ENCODE measurements at regions not wholly inside any gene's neighbourhood (a gene's known extent, or its start where the extent isn't known, plus 50 kb on each side); places are given as distances from the start of the nearest gene placed in this dataset.
"Not testable (repeated sequence)": the region's sequence is repeated elsewhere in the genome, so short reads cannot be mapped to it uniquely, and the experiment has no call there.

GRCh38 chr7:84911077-84911476, 275.8 kb downstream of the SEMA3D start:
- Histone ChIP-seq H3K4me1 (ENCODE audit: control insufficient read depth, insufficient read depth, low read length) (no peaks in the 10 kb centered on the region), H2AFZ (ENCODE audit: control insufficient read depth, low read depth, low read length) (no peak overlapping the region), H4K20me1 (ENCODE audit: control insufficient read depth, insufficient read depth) (no peaks in the 10 kb centered on the region), H3K9ac (ENCODE audit: control insufficient read depth, insufficient read depth, low read length) (no peak overlapping the region), H3K4me2 (ENCODE audit: control insufficient read depth, insufficient read depth) (no peak overlapping the region), H3K36me3 (ENCODE audit: control insufficient read depth in 2 of 2, insufficient read depth in 2 of 2, low read length in 1 of 2) (no peaks in the 10 kb centered on the region), H3K27me3 (replicated peaks in 1 of 2; ENCODE audit: control insufficient read depth in 2 of 2, insufficient read depth in 2 of 2, low read length in 1 of 2) (no peaks in the 10 kb centered on the region), H3K9me3 (replicated peaks; ENCODE audit: control insufficient read depth, insufficient read depth, low read length) (no peaks in the 10 kb centered on the region), H3K4me3 (no peak overlapping the region), H3K27ac (ENCODE audit: control insufficient read depth, insufficient read depth) (no peak overlapping the region), H3K79me2 (ENCODE audit: control insufficient read depth, insufficient read depth, low read length) (no peaks in the 10 kb centered on the region)
- intact Hi-C loops (cut with micrococcal nuclease; ENCODE audit: unreplicated experiment) (no loop called here), in situ Hi-C loops (cut with MboI) (no loop called here)
- RAD21 ChIA-PET (ENCODE audit: unreplicated experiment): interaction anchor here (1.3 kb wide), 1 partner anchor 206 kb away, joined by 3 read pairs; no protein-coding TSS in a partner anchor
- TF ChIP-seq TCF7 (IDR thresholded peaks at IDR 0.05; ENCODE audit: borderline replicate concordance) (no peak), TAF1 (IDR thresholded peaks at IDR 0.05; ENCODE audit: borderline replicate concordance, low read depth, low read length) (no peak), RELA (IDR thresholded peaks at IDR 0.05; ENCODE audit: borderline replicate concordance, partially characterized antibody) (no peak), RFX5 (IDR thresholded peaks at IDR 0.05; ENCODE audit: low read depth, low read length) (no peak), YBX1 (IDR thresholded peaks at IDR 0.05) (no peak), POLR2A (IDR thresholded peaks at IDR 0.05; ENCODE audit: low read depth, low read length) (no peak), RAD21 (IDR thresholded peaks at IDR 0.05; ENCODE audit: insufficient read depth, low read depth, low read length) (no peak), NKRF (conservative IDR thresholded peaks at IDR 0.05) (no peak), TCF3 (IDR thresholded peaks at IDR 0.05; ENCODE audit: borderline replicate concordance, insufficient read depth, low read depth, low read length) (no peak), BCLAF1 (IDR thresholded peaks at IDR 0.05) (no peak), PML (IDR thresholded peaks at IDR 0.05; ENCODE audit: low read length) (no peak), CBX3 (IDR thresholded peaks at IDR 0.05; ENCODE audit: borderline replicate concordance, low read depth) (no peak)
- no TSS peak for BruUV-seq (replicated peaks)
- ATAC-seq (no peak), DNase-seq (ENCODE audit: low read depth, low spot score) (no peak), FAIRE-seq (no peak)
- WGBS (ENCODE audit: insufficient coverage, insufficient replicate concordance, low lambda C conversion rate, missing lambda C conversion rate): 23% methylated on average over 4 of the region's 4 CpGs
- POLR2A ChIA-PET: no interaction called here
- SMC1A ChIA-PET (ENCODE audit: uncharacterized antibody, unreplicated experiment): interaction anchor here (1.5 kb wide), 1 partner anchor 21 kb away, joined by 3 read pairs; no protein-coding TSS in a partner anchor
- CTCF ChIA-PET: interaction anchor here (1.5 kb wide), 1 partner anchor 13 kb away, joined by 3 read pairs; no protein-coding TSS in a partner anchor

DNA sequence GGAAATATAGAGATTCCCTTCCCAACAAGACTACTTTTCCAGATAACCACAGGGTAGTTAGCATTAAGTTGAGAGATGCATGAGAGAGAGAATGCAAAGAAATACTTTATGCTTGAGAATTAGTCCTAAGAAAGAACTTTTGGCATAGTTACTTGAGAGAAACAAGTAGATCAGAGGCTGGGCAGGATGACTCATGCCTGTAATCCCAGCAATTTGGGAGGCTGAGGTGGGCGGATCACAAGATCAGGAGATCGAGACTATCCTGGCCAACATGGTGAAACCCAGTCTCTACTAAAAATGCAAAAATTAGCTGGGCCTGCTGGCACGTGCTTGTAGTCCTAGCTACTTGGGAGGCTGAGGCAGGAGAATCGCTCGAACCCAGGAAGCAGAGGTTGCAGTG, 276.5 kb downstream of the SEMA3D start:
- H3K9me3 ChIP-seq (replicated peaks; ENCODE audit: control insufficient read depth, insufficient read depth, low read length); H3K27me3 ChIP-seq (replicated peaks in 1 of 2; ENCODE audit: control insufficient read depth in 2 of 2, insufficient read depth in 2 of 2, low read length in 1 of 2); H3K79me2 ChIP-seq (ENCODE audit: control insufficient read depth, insufficient read depth, low read length); H3K27ac ChIP-seq (ENCODE audit: control insufficient read depth, insufficient read depth); CTCF ChIA-PET; FAIRE-seq; POLR2A ChIA-PET; H3K4me1 ChIP-seq (ENCODE audit: control insufficient read depth, insufficient read depth, low read length); in situ Hi-C loops (cut with MboI); H2AFZ ChIP-seq (ENCODE audit: control insufficient read depth, low read depth, low read length); BruUV-seq (replicated peaks); H3K9ac ChIP-seq (ENCODE audit: control insufficient read depth, insufficient read depth, low read length); H3K4me3 ChIP-seq; RAD21 ChIA-PET (ENCODE audit: unreplicated experiment); ATAC-seq; H3K36me3 ChIP-seq (ENCODE audit: control insufficient read depth in 2 of 2, insufficient read depth in 2 of 2, low read length in 1 of 2); SMC1A ChIA-PET (ENCODE audit: uncharacterized antibody, unreplicated experiment); H4K20me1 ChIP-seq (ENCODE audit: control insufficient read depth, insufficient read depth); H3K4me2 ChIP-seq (ENCODE audit: control insufficient read depth, insufficient read depth); intact Hi-C loops (cut with micrococcal nuclease; ENCODE audit: unreplicated experiment); DNase-seq (ENCODE audit: low read depth, low spot score): not testable (repeated sequence)
- WGBS (ENCODE audit: insufficient coverage, insufficient replicate concordance, low lambda C conversion rate, missing lambda C conversion rate): 13% methylated on average over 5 of the region's 5 CpGs

Data from GM12878 (cell line).